ENCODE measurements at regions not wholly inside any gene's neighbourhood (a gene's known extent, or its start where the extent isn't known, plus 50 kb on each side); places are given as distances from the start of the nearest gene placed in this dataset.

DNA sequence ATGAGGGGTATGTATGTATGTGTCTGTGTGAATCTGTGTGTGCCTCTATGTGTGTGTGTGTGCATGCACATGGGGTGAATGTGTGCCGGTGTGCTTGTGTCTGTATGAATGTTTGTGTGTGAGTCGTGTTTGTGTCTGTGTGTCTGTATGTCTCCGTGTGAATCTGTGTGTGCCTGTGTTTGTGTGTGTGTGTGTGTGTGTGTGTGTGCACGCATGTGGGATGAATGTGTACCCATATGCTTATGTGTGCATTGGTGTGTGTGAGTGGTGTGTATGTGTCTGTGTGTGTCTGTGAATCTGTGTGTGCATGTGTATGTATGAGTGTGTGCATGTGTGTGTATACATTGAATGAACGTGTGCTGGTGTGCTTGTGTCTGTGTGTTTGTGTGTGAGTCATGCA, 88.9 kb downstream of the MATN1 start:
- TF ChIP-seq, protein P1, sequence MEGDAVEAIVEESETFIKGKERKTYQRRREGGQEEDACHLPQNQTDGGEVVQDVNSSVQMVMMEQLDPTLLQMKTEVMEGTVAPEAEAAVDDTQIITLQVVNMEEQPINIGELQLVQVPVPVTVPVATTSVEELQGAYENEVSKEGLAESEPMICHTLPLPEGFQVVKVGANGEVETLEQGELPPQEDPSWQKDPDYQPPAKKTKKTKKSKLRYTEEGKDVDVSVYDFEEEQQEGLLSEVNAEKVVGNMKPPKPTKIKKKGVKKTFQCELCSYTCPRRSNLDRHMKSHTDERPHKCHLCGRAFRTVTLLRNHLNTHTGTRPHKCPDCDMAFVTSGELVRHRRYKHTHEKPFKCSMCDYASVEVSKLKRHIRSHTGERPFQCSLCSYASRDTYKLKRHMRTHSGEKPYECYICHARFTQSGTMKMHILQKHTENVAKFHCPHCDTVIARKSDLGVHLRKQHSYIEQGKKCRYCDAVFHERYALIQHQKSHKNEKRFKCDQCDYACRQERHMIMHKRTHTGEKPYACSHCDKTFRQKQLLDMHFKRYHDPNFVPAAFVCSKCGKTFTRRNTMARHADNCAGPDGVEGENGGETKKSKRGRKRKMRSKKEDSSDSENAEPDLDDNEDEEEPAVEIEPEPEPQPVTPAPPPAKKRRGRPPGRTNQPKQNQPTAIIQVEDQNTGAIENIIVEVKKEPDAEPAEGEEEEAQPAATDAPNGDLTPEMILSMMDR (IDR thresholded peaks at IDR 0.05; ENCODE audit: insufficient read depth in 1 of 2, low read depth in 1 of 2, low read length in 1 of 2, severe bottlenecking in 1 of 2, unreplicated experiment in 1 of 2), result no peak
- ChIA-PET CTCF (no interaction called here), POLR2A (no interaction called here)
- Mint-ChIP-seq H3K4me1 (ENCODE audit: low read depth, unreplicated experiment) (no peaks in the 10 kb centered on the region), H3K36me3 (ENCODE audit: insufficient read depth, unreplicated experiment) (no peaks in the 10 kb centered on the region), H3K27me3 (ENCODE audit: insufficient read depth, unreplicated experiment) (no peaks in the 10 kb centered on the region), H3K4me3 (ENCODE audit: unreplicated experiment) (no peak overlapping the region), H3K27ac (ENCODE audit: unreplicated experiment) (no peak overlapping the region), H3K9me3 (ENCODE audit: unreplicated experiment) (no peaks in the 10 kb centered on the region)
- intact Hi-C loops (cut with micrococcal nuclease; ENCODE audit: unreplicated experiment), result no loop called here
- no TSS peak for BruUV-seq (replicated peaks)
- H3K36me3 ChIP-seq (ENCODE audit: control insufficient read depth, insufficient read depth, low read length), result no peaks in the 10 kb centered on the region
- DNase-seq, result no peak
- no peaks in the 10 kb centered on the region for H3K4me1 ChIP-seq
- no peak overlapping the region for H3K4me3 ChIP-seq (ENCODE audit: low read depth, low read length)
- no peaks in the 10 kb centered on the region for H3K9me3 ChIP-seq
- no peaks in the 10 kb centered on the region for H3K27me3 ChIP-seq (replicated peaks; ENCODE audit: control insufficient read depth, insufficient read depth, low read length)

DNA sequence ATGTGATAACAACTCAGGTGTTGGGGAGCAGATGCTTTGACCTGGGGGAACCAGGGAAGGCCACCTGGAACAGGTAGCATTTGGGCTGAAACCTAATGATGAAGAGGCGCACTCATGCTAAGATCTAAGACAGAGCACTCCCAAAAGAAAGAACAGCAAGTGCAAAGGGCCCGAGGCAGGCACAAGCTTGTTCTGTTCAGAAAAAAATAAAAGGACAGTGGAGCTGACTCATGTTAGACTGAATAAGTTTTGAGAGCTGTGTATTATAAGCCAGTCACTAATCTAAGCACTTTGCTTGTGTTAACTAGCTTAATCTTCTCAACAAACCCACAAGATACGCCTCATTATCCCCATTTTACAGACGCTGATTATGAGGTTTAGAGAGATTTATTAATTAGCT, 90.1 kb downstream of the MATN1 start:
- H3K27ac Mint-ChIP-seq (ENCODE audit: unreplicated experiment), result no peak overlapping the region
- Histone ChIP-seq H3K9me3 (no peaks in the 10 kb centered on the region), H3K4me3 (ENCODE audit: low read depth, low read length) (no peak overlapping the region), H3K27me3 (replicated peaks; ENCODE audit: control insufficient read depth, insufficient read depth, low read length) (no peaks in the 10 kb centered on the region), H3K4me1 (no peaks in the 10 kb centered on the region), H3K36me3 (ENCODE audit: control insufficient read depth, insufficient read depth, low read length) (no peaks in the 10 kb centered on the region)
- intact Hi-C loops (cut with micrococcal nuclease; ENCODE audit: unreplicated experiment), result no loop called here
- no peaks in the 10 kb centered on the region for H3K36me3 Mint-ChIP-seq (ENCODE audit: insufficient read depth, unreplicated experiment)
- POLR2A ChIA-PET, result no interaction called here
- peaks cover 5% of the 10 kb centered on the region for H3K9me3 Mint-ChIP-seq (ENCODE audit: unreplicated experiment)
- TF ChIP-seq, protein P1 (IDR thresholded peaks at IDR 0.05; ENCODE audit: insufficient read depth in 1 of 2, low read depth in 1 of 2, low read length in 1 of 2, severe bottlenecking in 1 of 2, unreplicated experiment in 1 of 2), result no peak
- no peak overlapping the region for H3K4me3 Mint-ChIP-seq (ENCODE audit: unreplicated experiment)
- no peaks in the 10 kb centered on the region for H3K27me3 Mint-ChIP-seq (ENCODE audit: insufficient read depth, unreplicated experiment)
- H3K4me1 Mint-ChIP-seq (ENCODE audit: low read depth, unreplicated experiment), result no peaks in the 10 kb centered on the region
- no peak for DNase-seq
- CTCF ChIA-PET, result no interaction called here
- BruUV-seq (replicated peaks), result no TSS peak

GRCh38 chr1:30632481-30632880, 90.9 kb downstream of the MATN1 start:
- TF ChIP-seq, protein P1 (IDR thresholded peaks at IDR 0.05; ENCODE audit: insufficient read depth in 1 of 2, low read depth in 1 of 2, low read length in 1 of 2, severe bottlenecking in 1 of 2, unreplicated experiment in 1 of 2), result no peak
- H3K4me3 Mint-ChIP-seq (ENCODE audit: unreplicated experiment), result no peak overlapping the region

More at GRCh38 chr1:30632481-30632880, 90.9 kb downstream of the MATN1 start:
- no peak overlapping the region for H3K27ac Mint-ChIP-seq (ENCODE audit: unreplicated experiment)
- ChIA-PET CTCF (no interaction called here), POLR2A (no interaction called here)
- H3K4me3 ChIP-seq (ENCODE audit: low read depth, low read length), result no peak overlapping the region
- no peaks in the 10 kb centered on the region for H3K4me1 Mint-ChIP-seq (ENCODE audit: low read depth, unreplicated experiment)
- no peaks in the 10 kb centered on the region for H3K9me3 ChIP-seq
- H3K27me3 Mint-ChIP-seq (ENCODE audit: insufficient read depth, unreplicated experiment), result no peaks in the 10 kb centered on the region
- H3K27me3 ChIP-seq (replicated peaks; ENCODE audit: control insufficient read depth, insufficient read depth, low read length), result no peaks in the 10 kb centered on the region
- no peaks in the 10 kb centered on the region for H3K4me1 ChIP-seq
- no peaks in the 10 kb centered on the region for H3K36me3 ChIP-seq (ENCODE audit: control insufficient read depth, insufficient read depth, low read length)
- H3K36me3 Mint-ChIP-seq (ENCODE audit: insufficient read depth, unreplicated experiment), result no peaks in the 10 kb centered on the region
- no peak for DNase-seq
- H3K9me3 Mint-ChIP-seq (ENCODE audit: unreplicated experiment), result peaks cover 13% of the 10 kb centered on the region
- no TSS peak for BruUV-seq (replicated peaks)
- intact Hi-C loops (cut with micrococcal nuclease; ENCODE audit: unreplicated experiment), result no loop called here
